ENCODE measurements at regions not wholly inside any gene's neighbourhood (a gene's known extent, or its start where the extent isn't known, plus 50 kb on each side); places are given as distances from the start of the nearest gene placed in this dataset.
A peak's percentile ranks its signal among the peaks of the same experiment; 100 is the strongest.
"Not testable (repeated sequence)": the region's sequence is repeated elsewhere in the genome, so short reads cannot be mapped to it uniquely, and the experiment has no call there.

- DNase-seq = no peak
Measured at GRCh38 chr7:42560866-42561265, 323.9 kb upstream of the GLI3 start.

DNA sequence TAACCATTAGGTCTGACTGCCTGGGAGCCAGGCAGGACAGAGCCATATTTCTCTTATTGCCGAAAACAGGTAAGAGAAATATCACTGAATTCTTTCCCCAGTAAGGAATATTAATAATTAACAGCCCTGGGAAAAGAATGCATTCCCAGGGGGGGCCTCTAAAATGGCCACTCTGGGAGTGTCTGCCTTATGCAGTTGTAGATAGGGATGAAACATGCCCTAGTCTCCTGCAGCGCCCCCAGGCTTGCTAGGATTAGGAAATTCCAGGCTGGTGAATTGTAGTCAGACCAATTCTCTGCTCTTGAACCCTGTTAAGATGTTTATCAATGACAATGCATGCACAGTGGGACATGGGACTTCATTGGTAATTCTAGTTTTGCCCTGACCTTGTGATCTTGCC lies 317.9 kb upstream of the GLI3 start:
- not testable (repeated sequence) for DNase-seq

DNA sequence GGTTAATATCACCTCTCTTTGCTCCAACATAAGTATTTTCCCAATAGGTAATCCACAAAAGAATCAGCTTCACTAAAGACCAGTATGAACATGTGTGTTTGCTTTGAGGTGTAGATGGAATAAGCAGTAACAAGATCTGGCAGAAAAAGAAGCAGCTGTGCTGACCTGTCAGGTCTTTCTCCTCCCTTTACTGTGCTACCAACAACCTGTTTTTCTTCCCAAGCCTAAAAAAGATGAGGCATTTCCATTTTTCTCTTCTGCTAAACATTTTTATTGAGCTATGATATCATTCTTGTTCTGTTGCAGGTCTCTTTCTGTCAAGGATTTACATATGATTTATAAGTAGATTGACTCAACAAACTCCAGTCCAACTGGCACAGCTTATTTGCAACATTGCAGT lies 315.2 kb upstream of the GLI3 start:
- DNase-seq = no peak

DNA sequence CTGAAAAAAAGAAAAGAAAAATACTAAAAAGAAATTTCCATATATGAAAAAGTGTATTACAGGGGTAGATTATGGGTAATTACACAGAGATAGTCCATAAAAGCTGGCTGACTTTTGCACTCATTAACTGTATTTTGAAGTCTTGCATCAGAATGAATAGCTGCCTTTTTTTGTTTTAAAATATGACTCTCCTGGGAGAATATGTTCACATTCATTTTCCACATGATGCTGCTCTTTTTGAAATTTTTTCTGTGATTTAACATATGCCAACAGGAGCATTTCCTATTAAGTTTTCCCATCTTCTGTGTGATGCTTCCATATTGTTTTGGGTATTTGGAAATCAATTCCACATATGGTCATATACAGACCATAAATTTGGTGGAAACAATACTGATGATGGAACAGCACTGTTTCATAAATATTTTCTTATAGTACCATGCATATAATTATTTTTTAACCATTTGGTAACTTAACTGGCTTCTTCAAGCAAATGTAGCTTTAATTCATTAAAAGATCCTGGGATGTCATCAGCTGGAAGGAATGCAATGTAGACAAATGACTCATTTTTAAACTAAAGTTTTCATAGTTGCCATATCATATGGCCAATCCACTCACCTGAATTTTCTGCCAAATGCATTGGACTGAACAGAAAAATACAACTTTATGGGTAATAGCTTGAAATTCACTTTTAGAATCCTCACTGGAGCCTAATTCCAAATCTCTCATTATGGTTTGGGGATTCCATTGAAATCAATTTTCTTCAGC lies 313.9 kb upstream of the GLI3 start:
- DNase-seq = no peak

DNA sequence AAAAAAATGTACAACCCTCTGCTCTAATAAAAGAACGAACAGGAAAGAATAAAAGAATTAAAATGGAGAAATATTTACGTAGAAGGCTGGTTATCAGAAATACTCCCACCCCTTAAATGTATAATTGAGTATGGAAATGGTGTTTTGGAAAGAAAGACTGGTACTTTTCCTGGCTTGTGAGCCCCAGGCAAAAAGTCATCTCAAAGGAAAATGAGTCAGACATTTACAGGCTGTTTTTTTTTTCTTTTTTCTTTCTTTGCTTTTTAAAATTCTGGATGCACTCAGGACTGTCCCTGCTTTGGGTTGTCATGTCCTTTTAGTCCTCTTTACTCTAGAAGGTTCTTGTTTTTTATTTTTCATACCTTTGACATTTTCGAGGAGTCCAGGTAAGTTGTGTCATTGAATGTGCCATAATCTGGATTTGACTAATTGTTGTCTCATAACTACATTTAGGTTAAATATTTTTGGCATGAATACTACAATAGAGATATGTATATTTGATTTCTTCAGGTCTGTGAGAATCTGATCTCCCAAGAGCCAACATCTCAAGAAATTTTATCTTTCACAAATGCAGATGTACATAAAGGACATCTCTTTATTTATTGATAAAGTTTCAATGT lies 313.0 kb upstream of the GLI3 start:
- no peak for DNase-seq

GRCh38 chr7:42548816-42549611 lies 312.0 kb upstream of the GLI3 start:
- DNase-seq = no peak

DNA sequence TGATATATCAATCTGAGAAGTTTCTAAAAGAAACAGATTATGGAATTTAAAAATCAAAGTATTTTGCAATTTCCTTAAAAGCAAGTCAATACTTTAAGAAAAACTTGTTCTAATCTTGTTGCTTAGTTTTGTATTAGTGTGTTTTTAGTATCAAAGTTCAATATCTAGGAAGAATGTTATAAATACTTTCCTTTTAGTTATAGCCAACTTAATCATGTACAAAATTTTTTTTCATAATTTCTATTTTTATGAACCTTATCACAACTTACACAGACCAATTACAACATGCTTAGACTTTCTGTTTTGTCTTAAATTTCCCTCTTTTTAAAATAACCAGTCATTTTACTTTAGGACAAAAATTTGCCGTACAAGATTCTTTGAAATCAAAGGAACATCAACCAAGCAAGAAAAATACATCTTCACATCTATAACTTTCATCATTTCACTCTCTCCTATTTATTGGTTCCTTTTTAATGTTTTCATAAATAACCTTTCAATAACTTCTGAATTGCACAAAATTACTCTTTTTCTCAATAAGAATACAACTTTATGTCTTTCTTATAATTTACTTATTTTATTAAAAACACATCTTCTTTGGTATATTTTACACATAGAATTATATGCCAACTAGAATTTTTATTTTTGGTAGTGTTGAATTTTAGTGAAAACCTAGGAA lies 308.2 kb upstream of the GLI3 start:
- DNase-seq = no peak

DNA sequence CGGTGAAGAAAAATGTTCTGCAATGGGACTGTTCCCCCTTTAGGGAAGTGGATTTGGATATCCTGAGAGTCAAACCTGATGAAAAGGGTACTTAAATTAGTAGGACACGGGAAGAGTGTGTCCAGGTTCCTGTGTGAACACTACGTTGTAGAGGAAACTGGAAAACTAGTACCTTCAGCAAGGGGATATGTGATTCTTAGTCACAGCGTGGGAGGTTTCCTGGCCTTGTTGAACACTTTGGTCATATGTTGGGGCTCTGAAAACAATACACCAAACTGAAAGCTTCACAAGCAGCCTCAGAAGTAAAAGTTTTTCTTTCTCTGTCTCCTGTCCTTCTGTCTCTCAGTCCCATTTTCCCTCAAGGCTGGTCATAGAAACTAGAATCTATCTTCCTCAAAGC lies 306.9 kb upstream of the GLI3 start:
- no peak for DNase-seq

- not testable (repeated sequence) for DNase-seq
Measured at GRCh38 chr7:42542446-42542845, 305.4 kb upstream of the GLI3 start.

DNA sequence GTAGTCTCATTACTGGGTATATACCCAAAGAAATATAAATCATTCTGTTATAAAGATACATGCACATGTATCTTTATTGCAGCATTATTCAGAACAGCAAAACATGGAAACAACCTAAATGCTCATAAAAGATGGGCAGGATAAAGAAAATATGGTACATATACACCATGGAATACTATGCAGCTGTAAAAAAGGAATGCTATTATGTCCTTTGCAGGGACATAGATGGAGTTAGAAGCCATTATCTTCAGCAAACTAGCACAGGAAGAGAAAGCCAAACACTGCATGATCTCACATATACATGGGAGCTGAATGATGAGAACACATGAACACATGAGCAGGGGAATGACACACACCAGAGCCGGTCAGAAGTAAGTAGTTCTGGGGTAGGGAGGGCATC lies 297.4 kb upstream of the GLI3 start:
- no peak for DNase-seq

DNA sequence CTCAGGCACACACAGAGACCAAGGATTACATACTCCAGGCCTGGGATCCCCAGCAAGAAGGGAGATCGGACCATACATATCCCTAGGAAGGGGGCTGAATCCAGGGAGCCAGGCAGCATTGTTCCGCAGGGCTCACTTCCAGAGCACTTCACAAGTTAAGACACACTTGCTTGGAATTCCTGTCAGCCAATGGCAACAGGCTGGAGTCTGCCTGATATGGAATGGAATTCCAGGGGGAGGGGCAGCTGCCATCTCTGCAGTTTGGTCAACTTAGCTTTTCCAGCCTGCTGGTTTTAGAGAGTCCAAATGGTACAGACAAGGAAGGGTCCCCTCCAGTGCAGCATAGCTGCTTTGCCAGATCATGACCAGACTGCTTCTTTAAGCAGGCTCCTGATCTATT lies 290.0 kb upstream of the GLI3 start:
- DNase-seq = no peak

DNA sequence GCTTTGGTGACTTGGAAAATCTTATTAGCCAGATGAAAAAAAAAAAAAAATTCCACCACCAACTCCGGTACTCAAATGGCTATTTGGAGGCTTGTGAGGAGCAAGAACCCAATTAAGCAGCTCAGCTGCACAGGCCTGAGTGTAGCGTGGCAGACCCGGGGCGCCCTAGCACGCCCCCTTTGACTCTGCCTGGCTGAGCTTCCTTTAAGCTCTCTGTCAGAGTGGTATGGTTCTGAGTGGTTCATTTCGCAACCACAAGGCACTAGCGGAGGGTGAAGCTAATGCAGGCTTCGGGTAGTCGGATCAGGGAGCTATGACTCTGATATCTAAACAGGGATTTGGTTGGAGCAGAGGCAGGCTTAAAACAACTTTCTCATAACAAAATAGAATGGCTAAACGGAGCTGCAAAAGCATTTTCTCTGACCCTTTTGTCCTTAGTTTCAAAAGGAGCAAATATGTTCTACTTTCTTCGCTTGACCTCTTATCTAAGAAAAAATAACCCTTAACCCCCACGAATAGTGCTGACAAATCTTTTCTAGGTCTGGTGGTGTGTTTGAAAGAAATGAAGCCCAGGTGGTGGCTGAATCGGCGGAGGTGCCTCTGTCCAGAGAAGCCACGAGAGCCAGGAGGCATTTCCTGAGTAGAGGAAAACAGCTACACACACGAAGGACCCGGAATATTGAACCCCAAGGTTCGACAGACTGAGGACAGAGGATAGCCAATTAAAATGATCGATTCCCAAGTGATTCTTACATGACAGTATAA lies 285.4 kb upstream of the GLI3 start:
- DNase-seq = no peak

DNA sequence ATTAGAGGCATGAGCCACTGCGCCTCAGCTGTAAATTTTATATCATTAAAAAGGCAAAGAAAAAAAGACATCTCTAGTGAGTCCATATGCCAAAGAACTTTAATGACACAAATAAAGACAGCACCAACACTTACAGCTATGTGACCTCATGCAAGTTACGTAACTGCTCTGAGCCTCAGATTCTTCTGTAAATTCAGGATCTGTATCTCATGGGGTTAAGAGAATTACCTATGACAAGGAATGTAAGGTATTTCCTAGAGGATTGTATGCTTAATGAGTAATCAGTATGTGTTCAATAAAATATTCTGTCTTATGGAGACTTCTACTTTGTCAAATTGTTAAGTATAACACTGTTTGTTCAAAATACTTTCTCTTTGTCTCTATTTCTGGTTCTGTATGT lies 274.0 kb upstream of the GLI3 start:
- DNase-seq = no peak

- no peak for DNase-seq
Measured at GRCh38 chr7:42506097-42506496, 269.1 kb upstream of the GLI3 start.

- DNase-seq = no peak
Measured at GRCh38 chr7:42502022-42502421, 265.0 kb upstream of the GLI3 start.

GRCh38 chr7:42495256-42495655 lies 258.2 kb upstream of the GLI3 start:
- no peak for DNase-seq

DNA sequence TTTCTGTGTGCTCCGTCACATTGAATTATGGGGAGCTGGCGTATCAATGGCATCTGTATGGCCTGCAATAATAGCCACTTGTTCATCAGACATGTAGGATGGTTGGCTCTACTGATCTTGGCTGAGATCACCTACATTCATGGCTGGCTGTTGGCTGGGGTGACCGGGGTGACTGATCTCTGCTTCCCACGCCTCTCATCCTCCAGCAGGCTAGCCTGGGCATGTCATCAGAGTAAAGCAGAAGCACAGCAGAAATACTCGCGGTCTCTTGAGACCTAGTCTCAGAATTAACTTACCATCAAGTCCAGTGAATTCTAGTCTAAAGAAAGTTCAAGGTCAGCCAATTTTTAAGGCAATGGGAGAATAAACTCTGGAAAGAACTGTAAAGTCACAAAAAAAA lies 257.7 kb upstream of the GLI3 start:
- no peak for DNase-seq

GRCh38 chr7:42494199-42494710 lies 257.2 kb upstream of the GLI3 start:
- DNase-seq = no peak

GRCh38 chr7:42493436-42494198 lies 256.6 kb upstream of the GLI3 start:
- DNase-seq = peak in 1 of 2 experiments; percentile 1

- no peak for DNase-seq
Measured at GRCh38 chr7:42492920-42493319, 255.9 kb upstream of the GLI3 start.

- no peak for DNase-seq
Measured at GRCh38 chr7:42491106-42491505, 254.1 kb upstream of the GLI3 start.

GRCh38 chr7:42489299-42489698 lies 252.3 kb upstream of the GLI3 start:
- DNase-seq = no peak
